ENCODE measurements at regions not wholly inside any gene's neighbourhood (a gene's known extent, or its start where the extent isn't known, plus 50 kb on each side); places are given as distances from the start of the nearest gene placed in this dataset.

DNA sequence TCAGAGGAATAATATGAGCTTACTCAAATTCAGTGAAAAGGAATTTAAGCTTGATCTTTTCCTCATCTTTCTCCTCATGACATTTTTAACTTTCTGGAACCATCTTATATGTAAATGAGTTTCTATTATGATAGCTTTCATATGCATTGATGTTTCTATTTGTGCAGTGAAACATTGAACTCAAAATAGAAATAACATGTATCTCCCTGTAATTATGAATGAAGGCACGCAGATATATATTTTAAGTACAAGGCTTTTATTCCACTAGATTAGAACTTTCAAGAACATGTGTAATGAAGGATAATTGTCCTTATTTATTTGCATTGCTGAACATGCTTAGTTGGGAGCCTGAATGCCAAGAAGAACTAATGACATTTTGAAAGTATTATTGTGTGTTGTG lies 1391.7 kb upstream of the MIR17HG start:
- no peak overlapping the region for H3K27ac ChIP-seq
- H3K9ac ChIP-seq (ENCODE audit: insufficient read length), result no peak overlapping the region
- 0 out of 2 replicates have a peak, but pooled peaks cover 4% of the 10 kb centered on the region for H3K9me3 ChIP-seq (ENCODE audit: low read depth, low read length)
- DNase-seq (ENCODE audit: low read depth, low spot score), result no peak
- H3K4me3 ChIP-seq, result no peak overlapping the region
- H3K36me3 ChIP-seq (ENCODE audit: insufficient read depth, low read length), result no peaks in the 10 kb centered on the region
- TF ChIP-seq EZH2 (IDR thresholded peaks at IDR 0.05) (no peak), FOXP2 (optimal IDR thresholded peaks at IDR 0.05; ENCODE audit: control extremely low read depth, extremely low read length, insufficient read depth) (no peak), POLR2AphosphoS5 (IDR thresholded peaks at IDR 0.05; ENCODE audit: borderline replicate concordance, low read depth, low read length) (no peak)

DNA sequence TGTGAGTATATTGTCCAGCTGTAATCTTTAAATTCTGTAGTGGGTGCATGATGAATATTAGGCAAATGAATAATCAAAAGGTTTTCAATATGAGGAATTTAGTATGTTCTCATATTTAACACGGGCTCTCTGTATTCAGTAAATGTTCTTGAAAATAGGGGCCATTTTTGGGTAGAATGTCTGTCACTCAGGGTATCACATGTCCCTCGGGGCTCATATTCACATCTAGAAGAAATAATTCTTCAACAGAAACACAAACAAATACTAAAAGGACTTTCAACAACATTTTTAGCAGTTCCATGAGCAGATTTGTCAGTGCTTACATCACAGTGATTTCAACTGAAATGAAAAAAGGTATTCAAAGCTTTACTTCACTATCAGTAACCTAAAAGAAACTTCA lies 1388.4 kb upstream of the MIR17HG start:
- Histone ChIP-seq H3K9me3 (ENCODE audit: low read depth, low read length) (0 out of 2 replicates have a peak, but pooled peaks cover 3% of the 10 kb centered on the region), H3K27ac (no peak overlapping the region), H3K4me3 (no peak overlapping the region), H3K9ac (ENCODE audit: insufficient read length) (no peak overlapping the region), H3K36me3 (ENCODE audit: insufficient read depth, low read length) (no peaks in the 10 kb centered on the region)
- no peak for DNase-seq (ENCODE audit: low read depth, low spot score)
- no peak for TF ChIP-seq POLR2AphosphoS5 (IDR thresholded peaks at IDR 0.05; ENCODE audit: borderline replicate concordance, low read depth, low read length)
- no peak for TF ChIP-seq EZH2 (IDR thresholded peaks at IDR 0.05)
- TF ChIP-seq FOXP2 (optimal IDR thresholded peaks at IDR 0.05; ENCODE audit: control extremely low read depth, extremely low read length, insufficient read depth), result no peak

DNA sequence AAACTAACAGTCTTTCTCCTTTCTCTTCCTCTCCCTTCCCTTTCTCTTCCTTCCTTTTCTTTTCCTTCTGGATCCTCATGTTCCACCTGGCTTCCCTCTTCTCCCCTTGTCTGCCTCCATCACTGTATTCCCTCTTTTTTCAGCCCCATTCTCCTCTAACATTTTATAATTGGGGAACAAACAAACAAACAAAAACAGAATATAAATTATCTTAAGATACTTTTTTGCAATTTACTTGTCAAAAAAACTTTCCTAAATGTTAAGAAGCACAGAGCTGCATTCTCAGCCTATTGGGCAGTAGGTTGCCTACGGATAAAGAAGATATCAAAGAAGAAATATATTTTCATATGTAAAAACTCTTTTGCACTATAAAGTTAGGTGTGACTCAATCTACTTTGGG lies 1382.2 kb upstream of the MIR17HG start:
- no peak overlapping the region for H3K4me3 ChIP-seq
- H3K9ac ChIP-seq (ENCODE audit: insufficient read length), result no peak overlapping the region
- TF ChIP-seq FOXP2 (optimal IDR thresholded peaks at IDR 0.05; ENCODE audit: control extremely low read depth, extremely low read length, insufficient read depth) (no peak), POLR2AphosphoS5 (IDR thresholded peaks at IDR 0.05; ENCODE audit: borderline replicate concordance, low read depth, low read length) (no peak), EZH2 (IDR thresholded peaks at IDR 0.05) (no peak)
- no peaks in the 10 kb centered on the region for H3K9me3 ChIP-seq (ENCODE audit: low read depth, low read length)
- H3K36me3 ChIP-seq (ENCODE audit: insufficient read depth, low read length), result no peaks in the 10 kb centered on the region
- DNase-seq (ENCODE audit: low read depth, low spot score), result no peak
- H3K27ac ChIP-seq, result no peak overlapping the region

DNA sequence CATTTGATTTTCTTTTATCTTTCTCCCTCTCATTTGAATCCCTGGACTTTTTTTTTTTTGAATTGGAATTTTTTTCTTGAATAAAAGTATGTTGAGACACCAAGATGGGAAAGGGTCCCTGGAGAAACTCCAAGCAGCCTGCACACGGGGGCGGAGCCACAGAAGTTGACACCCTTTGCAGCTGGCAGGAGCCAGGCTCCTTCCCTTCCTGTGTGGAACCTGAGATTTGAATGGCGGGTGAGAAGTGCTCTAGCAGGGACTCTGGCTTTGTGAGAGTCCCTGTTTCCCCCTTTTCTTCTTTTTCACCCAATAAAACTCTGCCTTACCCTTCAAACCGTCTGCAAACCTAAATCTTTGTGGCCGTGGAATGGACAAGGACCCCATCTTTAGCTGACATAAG lies 1381.0 kb upstream of the MIR17HG start:
- no peak overlapping the region for H3K4me3 ChIP-seq
- no peak for DNase-seq (ENCODE audit: low read depth, low spot score)
- H3K27ac ChIP-seq, result no peak overlapping the region
- no peaks in the 10 kb centered on the region for H3K9me3 ChIP-seq (ENCODE audit: low read depth, low read length)
- H3K36me3 ChIP-seq (ENCODE audit: insufficient read depth, low read length), result no peaks in the 10 kb centered on the region
- no peak overlapping the region for H3K9ac ChIP-seq (ENCODE audit: insufficient read length)
- TF ChIP-seq POLR2AphosphoS5 (IDR thresholded peaks at IDR 0.05; ENCODE audit: borderline replicate concordance, low read depth, low read length), result no peak
- TF ChIP-seq EZH2 (IDR thresholded peaks at IDR 0.05), result no peak
- TF ChIP-seq FOXP2 (optimal IDR thresholded peaks at IDR 0.05; ENCODE audit: control extremely low read depth, extremely low read length, insufficient read depth), result no peak

DNA sequence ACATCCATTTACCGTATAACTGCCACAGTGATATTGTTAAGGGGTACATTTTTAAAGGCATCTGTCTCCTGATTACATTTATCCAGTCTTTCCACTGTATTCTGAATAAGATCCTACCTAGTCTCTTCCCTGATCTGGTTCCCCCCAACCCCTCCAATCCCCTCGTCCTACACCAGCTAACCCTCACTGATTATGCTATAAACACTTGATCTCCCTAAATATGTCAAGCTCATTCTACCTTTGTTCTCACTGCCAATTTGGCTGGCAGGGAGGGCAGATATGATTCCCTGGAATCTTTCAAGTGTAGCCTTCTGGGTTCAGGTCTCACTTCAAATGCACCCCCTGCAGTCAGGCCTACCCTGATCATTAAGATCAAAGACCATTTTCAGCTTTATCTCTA lies 1379.8 kb upstream of the MIR17HG start:
- no peak overlapping the region for H3K27ac ChIP-seq
- no peak for DNase-seq (ENCODE audit: low read depth, low spot score)
- no peak overlapping the region for H3K9ac ChIP-seq (ENCODE audit: insufficient read length)
- H3K4me3 ChIP-seq, result no peak overlapping the region
- no peaks in the 10 kb centered on the region for H3K36me3 ChIP-seq (ENCODE audit: insufficient read depth, low read length)
- TF ChIP-seq FOXP2 (optimal IDR thresholded peaks at IDR 0.05; ENCODE audit: control extremely low read depth, extremely low read length, insufficient read depth), result no peak
- no peak for TF ChIP-seq EZH2 (IDR thresholded peaks at IDR 0.05)
- no peak for TF ChIP-seq POLR2AphosphoS5 (IDR thresholded peaks at IDR 0.05; ENCODE audit: borderline replicate concordance, low read depth, low read length)
- H3K9me3 ChIP-seq (ENCODE audit: low read depth, low read length), result no peaks in the 10 kb centered on the region

DNA sequence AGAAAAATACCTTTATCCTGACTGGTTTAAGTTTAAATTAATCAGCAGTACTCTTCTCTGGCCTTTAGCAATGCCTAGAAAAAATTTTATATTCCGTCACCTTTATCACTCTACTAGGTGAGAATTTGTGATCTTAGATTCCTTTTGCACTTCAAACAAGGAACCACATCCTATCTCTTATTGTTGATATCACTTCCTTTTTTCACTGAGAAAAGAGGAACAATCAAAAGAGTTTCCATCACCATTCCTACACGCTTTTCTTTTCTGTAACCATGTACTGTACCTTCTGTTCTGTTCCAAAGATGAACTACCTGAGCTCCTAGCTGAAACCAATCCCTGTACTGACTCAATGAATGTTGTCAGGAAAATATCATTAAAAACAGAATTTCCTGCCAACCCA lies 1379.0 kb upstream of the MIR17HG start:
- no peak for DNase-seq (ENCODE audit: low read depth, low spot score)
- Histone ChIP-seq H3K9ac (ENCODE audit: insufficient read length) (no peak overlapping the region), H3K9me3 (ENCODE audit: low read depth, low read length) (no peaks in the 10 kb centered on the region), H3K27ac (no peak overlapping the region), H3K4me3 (no peak overlapping the region), H3K36me3 (ENCODE audit: insufficient read depth, low read length) (no peaks in the 10 kb centered on the region)
- no peak for TF ChIP-seq POLR2AphosphoS5 (IDR thresholded peaks at IDR 0.05; ENCODE audit: borderline replicate concordance, low read depth, low read length)
- TF ChIP-seq FOXP2 (optimal IDR thresholded peaks at IDR 0.05; ENCODE audit: control extremely low read depth, extremely low read length, insufficient read depth), result no peak
- no peak for TF ChIP-seq EZH2 (IDR thresholded peaks at IDR 0.05)

DNA sequence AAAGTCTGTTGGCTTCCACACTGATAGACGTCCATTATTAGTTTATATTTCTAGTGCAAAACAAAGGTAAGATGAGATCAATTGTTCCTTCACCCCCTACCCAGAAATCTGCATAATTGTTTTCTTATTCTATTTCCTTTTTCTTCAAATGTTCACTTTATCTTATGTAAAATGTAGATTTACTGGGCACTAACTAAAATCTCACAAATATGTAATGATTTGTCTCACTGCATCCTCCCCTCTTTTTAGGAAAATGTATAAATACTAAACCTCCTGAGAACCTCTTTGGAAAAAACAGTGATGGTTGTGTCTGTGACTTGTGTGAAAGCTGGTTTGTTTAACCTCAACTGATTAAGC lies 1377.2 kb upstream of the MIR17HG start:
- no peak overlapping the region for H3K27ac ChIP-seq

DNA sequence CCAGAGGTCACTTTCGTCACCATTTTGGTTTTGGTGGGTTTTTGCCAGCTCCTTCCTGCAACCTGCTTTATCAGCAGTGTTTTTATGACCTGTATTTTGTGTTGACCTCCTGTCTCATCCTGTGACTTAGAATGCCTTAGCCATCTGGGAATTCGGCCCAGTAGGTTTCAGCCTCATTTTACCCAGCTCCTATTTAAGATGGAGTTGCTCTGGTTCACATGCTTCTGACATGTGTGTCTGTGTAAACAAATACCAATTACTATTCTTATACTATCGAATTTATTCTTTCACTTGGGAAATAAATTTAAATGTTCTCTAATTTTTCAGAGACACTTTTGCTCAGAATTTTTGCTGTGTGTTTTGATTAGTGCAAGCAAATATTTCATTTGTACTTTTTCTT lies 1370.3 kb upstream of the MIR17HG start:
- no peak for DNase-seq (ENCODE audit: low read depth, low spot score)

More for the DNA sequence above, 1377.2 kb upstream of the MIR17HG start:
- no peak for DNase-seq (ENCODE audit: low read depth, low spot score)
- Histone ChIP-seq H3K36me3 (ENCODE audit: insufficient read depth, low read length) (no peaks in the 10 kb centered on the region), H3K9me3 (ENCODE audit: low read depth, low read length) (no peaks in the 10 kb centered on the region), H3K4me3 (no peak overlapping the region), H3K9ac (ENCODE audit: insufficient read length) (no peak overlapping the region)
- TF ChIP-seq FOXP2 (optimal IDR thresholded peaks at IDR 0.05; ENCODE audit: control extremely low read depth, extremely low read length, insufficient read depth), result no peak
- no peak for TF ChIP-seq EZH2 (IDR thresholded peaks at IDR 0.05)
- TF ChIP-seq POLR2AphosphoS5 (IDR thresholded peaks at IDR 0.05; ENCODE audit: borderline replicate concordance, low read depth, low read length), result no peak

DNA sequence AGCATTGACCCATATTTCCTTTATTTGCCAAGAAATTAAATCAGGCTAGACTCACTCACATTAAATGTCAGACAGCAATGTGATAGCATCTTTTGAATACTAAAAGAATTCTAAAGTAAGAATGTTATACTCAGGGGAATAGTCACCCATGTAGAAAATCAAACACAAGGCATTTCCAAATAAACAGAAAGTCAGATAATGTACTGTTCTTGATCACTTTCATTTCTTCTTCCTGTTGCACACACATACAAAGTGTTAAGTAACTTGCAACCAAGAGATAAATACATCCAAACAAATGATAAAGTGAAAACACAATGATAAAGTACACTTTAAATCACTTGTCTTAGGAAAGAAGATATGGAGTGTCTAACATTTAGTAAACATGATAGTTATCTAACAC lies 1366.6 kb upstream of the MIR17HG start:
- H3K27ac ChIP-seq, result peak overlapping the region; percentile 56

More for the DNA sequence above, 1370.3 kb upstream of the MIR17HG start:
- no peak overlapping the region for H3K27ac ChIP-seq
- no peaks in the 10 kb centered on the region for H3K36me3 ChIP-seq (ENCODE audit: insufficient read depth, low read length)
- H3K9ac ChIP-seq (ENCODE audit: insufficient read length), result no peak overlapping the region
- TF ChIP-seq EZH2 (IDR thresholded peaks at IDR 0.05) (no peak), FOXP2 (optimal IDR thresholded peaks at IDR 0.05; ENCODE audit: control extremely low read depth, extremely low read length, insufficient read depth) (no peak), POLR2AphosphoS5 (IDR thresholded peaks at IDR 0.05; ENCODE audit: borderline replicate concordance, low read depth, low read length) (no peak)
- H3K4me3 ChIP-seq, result no peak overlapping the region
- H3K9me3 ChIP-seq (ENCODE audit: low read depth, low read length), result no peaks in the 10 kb centered on the region

More for the DNA sequence above, 1366.6 kb upstream of the MIR17HG start:
- Histone ChIP-seq H3K9me3 (ENCODE audit: low read depth, low read length) (no peaks in the 10 kb centered on the region), H3K36me3 (ENCODE audit: insufficient read depth, low read length) (no peaks in the 10 kb centered on the region), H3K4me3 (peak overlapping the region; percentile 38; the same call in 1 of the 2 replicates), H3K9ac (ENCODE audit: insufficient read length) (no peak overlapping the region)
- TF ChIP-seq FOXP2 (optimal IDR thresholded peaks at IDR 0.05; ENCODE audit: control extremely low read depth, extremely low read length, insufficient read depth) (no peak), POLR2AphosphoS5 (IDR thresholded peaks at IDR 0.05; ENCODE audit: borderline replicate concordance, low read depth, low read length) (no peak), EZH2 (IDR thresholded peaks at IDR 0.05) (no peak)
- no peak for DNase-seq (ENCODE audit: low read depth, low spot score)
